ENCODE measurements at regions not wholly inside any gene's neighbourhood (a gene's known extent, or its start where the extent isn't known, plus 50 kb on each side); places are given as distances from the start of the nearest gene placed in this dataset.

DNA sequence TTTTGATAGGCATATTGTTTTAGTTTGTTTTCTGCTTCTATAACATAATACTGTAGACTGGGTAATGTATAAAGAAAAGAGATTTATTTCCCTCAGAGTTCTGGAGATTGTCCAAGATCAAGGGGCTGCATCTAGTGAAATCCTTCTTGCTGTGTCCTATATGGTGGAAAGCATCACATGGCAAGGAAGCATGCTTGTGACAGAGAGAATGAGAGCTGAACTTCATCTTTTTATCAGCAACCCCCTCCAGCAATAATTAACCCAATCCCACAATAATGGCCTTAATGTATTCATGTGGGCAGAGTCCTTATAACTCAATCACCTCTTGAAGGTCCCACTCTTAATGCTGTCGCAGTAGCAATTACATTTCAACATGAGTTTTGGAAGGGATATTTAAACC, 141.4 kb downstream of the CENPW start:
- TF ChIP-seq, protein P1, sequence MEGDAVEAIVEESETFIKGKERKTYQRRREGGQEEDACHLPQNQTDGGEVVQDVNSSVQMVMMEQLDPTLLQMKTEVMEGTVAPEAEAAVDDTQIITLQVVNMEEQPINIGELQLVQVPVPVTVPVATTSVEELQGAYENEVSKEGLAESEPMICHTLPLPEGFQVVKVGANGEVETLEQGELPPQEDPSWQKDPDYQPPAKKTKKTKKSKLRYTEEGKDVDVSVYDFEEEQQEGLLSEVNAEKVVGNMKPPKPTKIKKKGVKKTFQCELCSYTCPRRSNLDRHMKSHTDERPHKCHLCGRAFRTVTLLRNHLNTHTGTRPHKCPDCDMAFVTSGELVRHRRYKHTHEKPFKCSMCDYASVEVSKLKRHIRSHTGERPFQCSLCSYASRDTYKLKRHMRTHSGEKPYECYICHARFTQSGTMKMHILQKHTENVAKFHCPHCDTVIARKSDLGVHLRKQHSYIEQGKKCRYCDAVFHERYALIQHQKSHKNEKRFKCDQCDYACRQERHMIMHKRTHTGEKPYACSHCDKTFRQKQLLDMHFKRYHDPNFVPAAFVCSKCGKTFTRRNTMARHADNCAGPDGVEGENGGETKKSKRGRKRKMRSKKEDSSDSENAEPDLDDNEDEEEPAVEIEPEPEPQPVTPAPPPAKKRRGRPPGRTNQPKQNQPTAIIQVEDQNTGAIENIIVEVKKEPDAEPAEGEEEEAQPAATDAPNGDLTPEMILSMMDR (IDR thresholded peaks at IDR 0.05; ENCODE audit: low read length): no peak
- TF ChIP-seq EZH2phosphoT487 (IDR thresholded peaks at IDR 0.05; ENCODE audit: low read length): no peak
- TF ChIP-seq EZH2 (optimal IDR thresholded peaks at IDR 0.05; ENCODE audit: low read depth, low read length): no peak
